ENCODE measurements at regions not wholly inside any gene's neighbourhood (a gene's known extent, or its start where the extent isn't known, plus 50 kb on each side); places are given as distances from the start of the nearest gene placed in this dataset.
A peak's percentile ranks its signal among the peaks of the same experiment; 100 is the strongest.

- no peak for TF ChIP-seq POLR2A (IDR thresholded peaks at IDR 0.05)
- TF ChIP-seq CTCF (IDR thresholded peaks at IDR 0.05), result no peak
- peak in 1 of 3 donors; percentile 3 for TF ChIP-seq POLR2AphosphoS5 (IDR thresholded peaks at IDR 0.05)
These were observed 338.3 kb downstream of the SIPA1L2 start for GRCh38 chr1:232291681-232292080.
